ENCODE measurements at regions not wholly inside any gene's neighbourhood (a gene's known extent, or its start where the extent isn't known, plus 50 kb on each side); places are given as distances from the start of the nearest gene placed in this dataset.

DNA sequence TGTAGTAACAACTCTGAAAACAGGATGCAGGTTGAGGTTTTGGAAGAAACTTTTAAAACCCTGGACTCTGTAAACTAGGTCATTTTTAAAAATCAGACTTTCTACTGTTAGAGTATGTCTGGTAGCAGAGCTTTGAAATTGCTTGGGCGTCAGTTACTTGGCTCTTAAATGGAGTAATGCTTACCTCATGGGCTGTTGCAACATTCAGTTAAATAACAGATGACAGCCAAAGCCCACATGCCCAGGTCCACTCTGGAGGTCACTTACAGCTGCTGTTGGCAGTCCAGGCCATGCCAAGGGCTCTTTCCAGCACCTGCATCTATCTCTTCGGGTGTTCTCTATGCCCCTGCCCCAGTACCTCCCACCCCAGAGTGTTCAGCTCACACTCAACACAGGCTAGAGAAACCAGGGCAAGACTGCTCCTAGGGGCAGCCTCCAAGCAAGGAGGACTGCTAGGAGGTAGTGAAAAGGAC is 96.4 kb downstream of the BANF2 start:
- Histone ChIP-seq H3K56ac (ENCODE audit: insufficient read length, low read depth, low read length) (no peak overlapping the region), H3K9me3 (ENCODE audit: control insufficient read depth, low read depth, low read length) (no peaks in the 10 kb centered on the region), H3K4me2 (ENCODE audit: insufficient read depth, insufficient read length, low read length) (no peak overlapping the region), H2AK5ac (ENCODE audit: insufficient read length, low read length) (no peak overlapping the region), H2BK15ac (ENCODE audit: low read depth, low read length) (no peak overlapping the region), H2AFZ (ENCODE audit: low read length) (no peak overlapping the region), H3K23me2 (ENCODE audit: insufficient read length, low read depth, low read length, poor library complexity, severe bottlenecking) (no peaks in the 10 kb centered on the region), H4K20me1 (ENCODE audit: control insufficient read depth, insufficient read depth, insufficient read length) (no peaks in the 10 kb centered on the region), H3K23ac (ENCODE audit: insufficient read length, low read depth, low read length) (no peak overlapping the region), H3K14ac (ENCODE audit: insufficient read depth, low read length) (no peak overlapping the region), H4K8ac (replicated peaks; ENCODE audit: insufficient read length, low read depth, low read length) (no peak overlapping the region), H2BK120ac (ENCODE audit: low read depth, low read length, poor library complexity, severe bottlenecking) (no peak overlapping the region), H2BK5ac (ENCODE audit: insufficient read length, low read length) (no peak overlapping the region), H3K9ac (ENCODE audit: extremely low read depth, insufficient read length, low read length) (no peak overlapping the region), H3K18ac (ENCODE audit: insufficient read length, low read depth, low read length) (no peak overlapping the region), H3T11ph (ENCODE audit: low read length) (no peak overlapping the region), H3K4ac (ENCODE audit: low read depth, low read length) (no peak overlapping the region), H4K5ac (ENCODE audit: insufficient read length, low read depth, low read length) (no peak overlapping the region), H3K27me3 (ENCODE audit: insufficient read depth, low read length) (no peaks in the 10 kb centered on the region), H4K91ac (ENCODE audit: insufficient read length, low read depth, low read length) (no peak overlapping the region), H3K79me1 (ENCODE audit: insufficient read depth, low read depth, low read length, poor library complexity, severe bottlenecking) (no peaks in the 10 kb centered on the region), H2BK12ac (ENCODE audit: insufficient read length, low read depth, low read length) (no peak overlapping the region), H3K79me2 (ENCODE audit: insufficient read depth, low read length) (no peaks in the 10 kb centered on the region), H2BK20ac (ENCODE audit: low read depth, low read length, poor library complexity, severe bottlenecking) (no peak overlapping the region), H3K4me1 (ENCODE audit: insufficient read depth, low read length) (no peaks in the 10 kb centered on the region), H3K27ac (ENCODE audit: insufficient read length, low read depth, low read length) (no peak overlapping the region)
- WGBS (ENCODE audit: extremely low coverage, insufficient read length, low lambda C conversion rate), result no CpG with 5 or more reads among the region's 2 CpGs
- H3K4me1 Mint-ChIP-seq, result 0 out of 4 replicates have a peak, but pooled peaks cover 3 to 4% of the 10 kb centered on the region in 2 experiments
- H3K9me3 Mint-ChIP-seq, result peaks cover 19 to 26% of the 10 kb centered on the region in 2 experiments
- no peak for DNase-seq
- peaks cover 0 to 9% (median 0%) of the 10 kb centered on the region in 3 experiments; a peak in 4 of 7 replicates for H3K36me3 Mint-ChIP-seq (ENCODE audit: insufficient read depth in 1 of 3, low read depth in 3 of 3)
- no peak overlapping the region for H3K4me3 Mint-ChIP-seq
- TF ChIP-seq, protein P1, sequence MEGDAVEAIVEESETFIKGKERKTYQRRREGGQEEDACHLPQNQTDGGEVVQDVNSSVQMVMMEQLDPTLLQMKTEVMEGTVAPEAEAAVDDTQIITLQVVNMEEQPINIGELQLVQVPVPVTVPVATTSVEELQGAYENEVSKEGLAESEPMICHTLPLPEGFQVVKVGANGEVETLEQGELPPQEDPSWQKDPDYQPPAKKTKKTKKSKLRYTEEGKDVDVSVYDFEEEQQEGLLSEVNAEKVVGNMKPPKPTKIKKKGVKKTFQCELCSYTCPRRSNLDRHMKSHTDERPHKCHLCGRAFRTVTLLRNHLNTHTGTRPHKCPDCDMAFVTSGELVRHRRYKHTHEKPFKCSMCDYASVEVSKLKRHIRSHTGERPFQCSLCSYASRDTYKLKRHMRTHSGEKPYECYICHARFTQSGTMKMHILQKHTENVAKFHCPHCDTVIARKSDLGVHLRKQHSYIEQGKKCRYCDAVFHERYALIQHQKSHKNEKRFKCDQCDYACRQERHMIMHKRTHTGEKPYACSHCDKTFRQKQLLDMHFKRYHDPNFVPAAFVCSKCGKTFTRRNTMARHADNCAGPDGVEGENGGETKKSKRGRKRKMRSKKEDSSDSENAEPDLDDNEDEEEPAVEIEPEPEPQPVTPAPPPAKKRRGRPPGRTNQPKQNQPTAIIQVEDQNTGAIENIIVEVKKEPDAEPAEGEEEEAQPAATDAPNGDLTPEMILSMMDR (conservative IDR thresholded peaks at IDR 0.05), result no peak
- H3K27ac Mint-ChIP-seq, result no peak overlapping the region
- H3K27me3 Mint-ChIP-seq (ENCODE audit: low read depth), result no peaks in the 10 kb centered on the region; the same call in none of the 2 replicates

Measured in H9 (cell line).